Type B pancreatic cell (in vitro differentiated cells): ENCODE measurements at regions not wholly inside any gene's neighbourhood (a gene's known extent, or its start where the extent isn't known, plus 50 kb on each side); places are given as distances from the start of the nearest gene placed in this dataset.

Source experiments
- DNase-seq: peaks from one replicate; pipeline ENCODE4 v3.0.0; 2021; ENCODE audit warnings: mixed read lengths; ENCODE audit not compliant: unreplicated experiment; ENCODE audit errors: extremely low spot score
- H3K27ac Mint-ChIP-seq: 2 replicates; pipeline ENCODE4 v1.8.0; 2021; ENCODE audit warnings: mild to moderate bottlenecking, mixed read lengths
- H3K27me3 Mint-ChIP-seq: 2 replicates; pipeline ENCODE4 v1.8.0; 2021; ENCODE audit warnings: mixed read lengths
- H3K36me3 Mint-ChIP-seq: 2 replicates; pipeline ENCODE4 v1.8.0; 2021; ENCODE audit warnings: mixed read lengths
- H3K4me1 Mint-ChIP-seq: one replicate; pipeline ENCODE4 v1.8.0; 2021; ENCODE audit warnings: mixed read lengths; ENCODE audit not compliant: unreplicated experiment
- H3K4me3 Mint-ChIP-seq: 2 replicates; pipeline ENCODE4 v1.8.0; 2021; ENCODE audit warnings: mild to moderate bottlenecking, mixed read lengths
- H3K9me3 Mint-ChIP-seq: 2 replicates; pipeline ENCODE4 v1.8.0; 2021; ENCODE audit warnings: mixed read lengths
- TF ChIP-seq, protein P1 (sequence below): fragments of 200-600 bp; sonication (generic); conservative IDR thresholded peaks from 2 replicates; pipeline ENCODE4 v1.5.0; 2021; ENCODE audit warnings: antibody characterized with exemption, mild to moderate bottlenecking

- no peak overlapping the region for H3K4me3 Mint-ChIP-seq
- peaks cover 2% of the 10 kb centered on the region for H3K27me3 Mint-ChIP-seq
- no peak for DNase-seq
- H3K9me3 Mint-ChIP-seq: no peaks in the 10 kb centered on the region
- no peak overlapping the region for H3K27ac Mint-ChIP-seq
- H3K4me1 Mint-ChIP-seq: peaks cover 17% of the 10 kb centered on the region
- H3K36me3 Mint-ChIP-seq: no peaks in the 10 kb centered on the region
- TF ChIP-seq, protein P1, sequence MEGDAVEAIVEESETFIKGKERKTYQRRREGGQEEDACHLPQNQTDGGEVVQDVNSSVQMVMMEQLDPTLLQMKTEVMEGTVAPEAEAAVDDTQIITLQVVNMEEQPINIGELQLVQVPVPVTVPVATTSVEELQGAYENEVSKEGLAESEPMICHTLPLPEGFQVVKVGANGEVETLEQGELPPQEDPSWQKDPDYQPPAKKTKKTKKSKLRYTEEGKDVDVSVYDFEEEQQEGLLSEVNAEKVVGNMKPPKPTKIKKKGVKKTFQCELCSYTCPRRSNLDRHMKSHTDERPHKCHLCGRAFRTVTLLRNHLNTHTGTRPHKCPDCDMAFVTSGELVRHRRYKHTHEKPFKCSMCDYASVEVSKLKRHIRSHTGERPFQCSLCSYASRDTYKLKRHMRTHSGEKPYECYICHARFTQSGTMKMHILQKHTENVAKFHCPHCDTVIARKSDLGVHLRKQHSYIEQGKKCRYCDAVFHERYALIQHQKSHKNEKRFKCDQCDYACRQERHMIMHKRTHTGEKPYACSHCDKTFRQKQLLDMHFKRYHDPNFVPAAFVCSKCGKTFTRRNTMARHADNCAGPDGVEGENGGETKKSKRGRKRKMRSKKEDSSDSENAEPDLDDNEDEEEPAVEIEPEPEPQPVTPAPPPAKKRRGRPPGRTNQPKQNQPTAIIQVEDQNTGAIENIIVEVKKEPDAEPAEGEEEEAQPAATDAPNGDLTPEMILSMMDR: no peak
Measured at GRCh38 chr13:40221460-40222201, 444.8 kb downstream of the FOXO1 start.

DNA sequence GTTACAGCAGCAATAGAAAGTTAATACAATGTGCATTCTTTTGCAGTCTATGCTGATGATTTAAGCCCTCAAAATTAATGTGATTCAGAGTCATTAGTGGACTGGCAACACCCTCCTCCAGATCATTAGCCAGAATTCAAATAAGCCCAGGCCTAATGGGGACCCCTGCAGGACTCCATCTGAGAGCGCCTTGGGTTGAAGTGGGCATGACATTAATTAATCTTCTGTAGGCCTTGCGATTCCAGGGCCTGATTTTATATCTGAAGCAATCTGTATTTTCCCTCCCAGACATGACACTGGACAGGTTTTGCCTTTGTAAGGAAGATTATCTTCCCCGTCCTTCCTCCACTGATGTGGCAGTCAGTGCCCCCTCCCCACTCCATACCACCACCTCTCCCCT is 442.9 kb downstream of the FOXO1 start:
- no peak overlapping the region for H3K4me3 Mint-ChIP-seq
- H3K4me1 Mint-ChIP-seq: peaks cover 21% of the 10 kb centered on the region
- no peaks in the 10 kb centered on the region for H3K36me3 Mint-ChIP-seq
- H3K9me3 Mint-ChIP-seq: no peaks in the 10 kb centered on the region
- TF ChIP-seq, protein P1: no peak
- DNase-seq: no peak
- H3K27ac Mint-ChIP-seq: no peak overlapping the region
- H3K27me3 Mint-ChIP-seq: no peaks in the 10 kb centered on the region

DNA sequence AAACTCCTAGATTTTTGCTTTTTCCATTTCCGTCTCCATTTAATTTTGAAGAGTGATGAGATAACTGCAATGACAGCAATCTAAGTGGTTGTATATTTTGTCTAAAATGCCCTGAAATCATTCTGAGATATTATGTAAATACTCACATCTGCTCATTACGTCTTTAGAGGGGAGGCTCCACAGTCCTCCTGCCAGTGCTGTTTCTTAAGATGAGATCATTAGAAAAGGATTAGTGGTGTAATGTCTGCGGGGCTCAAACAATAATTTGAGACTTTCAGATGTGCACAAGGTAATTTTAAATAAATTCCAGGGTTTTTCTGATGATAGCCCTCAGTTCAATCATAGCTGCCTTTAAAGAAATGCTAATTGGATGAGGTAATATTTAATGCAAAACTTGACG is 437.9 kb downstream of the FOXO1 start:
- Mint-ChIP-seq H3K36me3 (no peaks in the 10 kb centered on the region), H3K9me3 (no peaks in the 10 kb centered on the region), H3K27me3 (peaks cover 6% of the 10 kb centered on the region), H3K4me3 (no peak overlapping the region), H3K27ac (no peak overlapping the region), H3K4me1 (peaks cover 19% of the 10 kb centered on the region)
- DNase-seq: no peak
- TF ChIP-seq, protein P1: no peak

DNA sequence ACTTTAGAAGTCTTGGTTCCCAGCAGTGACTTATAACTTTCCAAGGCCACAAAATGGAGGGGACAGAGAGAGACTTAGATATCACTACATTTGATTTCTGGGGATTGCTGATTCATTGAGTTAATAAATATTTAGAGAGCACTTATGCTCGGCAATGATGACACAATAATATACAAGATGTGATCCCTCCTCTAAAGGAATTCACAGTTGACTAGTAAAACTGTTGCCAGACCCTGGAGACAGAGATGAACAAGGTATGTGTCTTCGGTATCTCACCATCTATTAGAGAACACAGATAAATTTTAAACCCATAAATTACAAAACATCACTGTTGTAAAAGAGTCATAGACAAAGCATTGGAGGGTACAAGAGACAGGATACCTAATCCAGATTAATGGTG is 437.5 kb downstream of the FOXO1 start:
- H3K4me3 Mint-ChIP-seq: no peak overlapping the region
- no peaks in the 10 kb centered on the region for H3K9me3 Mint-ChIP-seq
- H3K27me3 Mint-ChIP-seq: peaks cover 6% of the 10 kb centered on the region
- no peak for DNase-seq
- H3K27ac Mint-ChIP-seq: no peak overlapping the region
- no peaks in the 10 kb centered on the region for H3K36me3 Mint-ChIP-seq
- TF ChIP-seq, protein P1: no peak
- peaks cover 15% of the 10 kb centered on the region for H3K4me1 Mint-ChIP-seq

DNA sequence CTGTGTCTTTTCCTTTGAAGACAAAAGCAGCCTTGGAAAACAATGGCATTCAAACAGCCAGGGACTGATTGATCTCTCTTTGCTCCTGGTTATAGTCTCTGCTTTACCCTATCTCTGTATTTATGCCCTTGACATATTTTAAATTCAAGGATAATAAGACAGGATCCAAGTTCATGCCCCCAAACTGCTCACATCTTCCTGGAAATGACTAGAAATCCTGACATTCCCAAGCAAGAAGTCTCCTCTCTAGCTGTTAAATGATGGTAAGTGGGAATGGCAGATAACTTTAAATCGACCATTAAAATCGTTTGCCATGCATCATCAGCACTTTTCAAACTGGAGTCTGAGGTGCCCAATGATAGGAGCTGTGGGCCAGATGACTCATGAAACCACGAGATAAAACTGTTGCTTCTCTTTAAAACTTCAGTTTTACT is 435.6 kb downstream of the FOXO1 start:
- no peak overlapping the region for H3K27ac Mint-ChIP-seq
- peaks cover 6% of the 10 kb centered on the region for H3K27me3 Mint-ChIP-seq
- H3K36me3 Mint-ChIP-seq: no peaks in the 10 kb centered on the region
- TF ChIP-seq, protein P1: no peak
- H3K4me3 Mint-ChIP-seq: no peak overlapping the region
- peaks cover 15% of the 10 kb centered on the region for H3K4me1 Mint-ChIP-seq
- no peak for DNase-seq
- H3K9me3 Mint-ChIP-seq: no peaks in the 10 kb centered on the region
